NB4 (cell line): ENCODE measurements at regions not wholly inside any gene's neighbourhood (a gene's known extent, or its start where the extent isn't known, plus 50 kb on each side); places are given as distances from the start of the nearest gene placed in this dataset.
"Not testable (repeated sequence)": the region's sequence is repeated elsewhere in the genome, so short reads cannot be mapped to it uniquely, and the experiment has no call there.

Source experiments
- DNase-seq: peaks from one replicate; pipeline ENCODE4 v3.0.0; 2010; ENCODE audit warnings: low read depth
- H3K4me3 ChIP-seq: one replicate; pipeline ENCODE4 v1.5.1; 2011; ENCODE audit warnings: mild to moderate bottlenecking, low read depth, low read length, moderate library complexity
- MAX ChIP-seq: IDR thresholded peaks from 2 replicates; pipeline ENCODE4 v1.6.1; 2011; ENCODE audit warnings: low read depth, low read length
- MYC ChIP-seq: IDR thresholded peaks from 2 replicates; pipeline ENCODE4 v1.6.1; 2011; ENCODE audit warnings: low read depth, low read length
- POLR2A ChIP-seq: IDR thresholded peaks from 2 replicates; pipeline ENCODE4 v1.6.1; 2011; ENCODE audit warnings: mild to moderate bottlenecking; ENCODE audit not compliant: insufficient read length; ENCODE audit errors: extremely low read depth
- TF ChIP-seq, protein P1 (sequence below): IDR thresholded peaks from one replicate; pipeline ENCODE4 v1.5.1; 2012; ENCODE audit warnings: low read depth, low read length

GRCh38 chr3:139111392-139112229 is 66.9 kb upstream of the PRR23C start:
- TF ChIP-seq MYC (0 out of 2 replicates have a peak, but pooled peaks have one; percentile 20), MAX (peak; percentile 55), POLR2A (no peak)
- TF ChIP-seq, protein P1, sequence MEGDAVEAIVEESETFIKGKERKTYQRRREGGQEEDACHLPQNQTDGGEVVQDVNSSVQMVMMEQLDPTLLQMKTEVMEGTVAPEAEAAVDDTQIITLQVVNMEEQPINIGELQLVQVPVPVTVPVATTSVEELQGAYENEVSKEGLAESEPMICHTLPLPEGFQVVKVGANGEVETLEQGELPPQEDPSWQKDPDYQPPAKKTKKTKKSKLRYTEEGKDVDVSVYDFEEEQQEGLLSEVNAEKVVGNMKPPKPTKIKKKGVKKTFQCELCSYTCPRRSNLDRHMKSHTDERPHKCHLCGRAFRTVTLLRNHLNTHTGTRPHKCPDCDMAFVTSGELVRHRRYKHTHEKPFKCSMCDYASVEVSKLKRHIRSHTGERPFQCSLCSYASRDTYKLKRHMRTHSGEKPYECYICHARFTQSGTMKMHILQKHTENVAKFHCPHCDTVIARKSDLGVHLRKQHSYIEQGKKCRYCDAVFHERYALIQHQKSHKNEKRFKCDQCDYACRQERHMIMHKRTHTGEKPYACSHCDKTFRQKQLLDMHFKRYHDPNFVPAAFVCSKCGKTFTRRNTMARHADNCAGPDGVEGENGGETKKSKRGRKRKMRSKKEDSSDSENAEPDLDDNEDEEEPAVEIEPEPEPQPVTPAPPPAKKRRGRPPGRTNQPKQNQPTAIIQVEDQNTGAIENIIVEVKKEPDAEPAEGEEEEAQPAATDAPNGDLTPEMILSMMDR = peak; percentile 90
- peak; percentile 79 for DNase-seq
- no peak overlapping the region for H3K4me3 ChIP-seq

- no peak for TF ChIP-seq MAX
- TF ChIP-seq, protein P1 = no peak
- no peak for TF ChIP-seq POLR2A
- TF ChIP-seq MYC = no peak
- no peak for DNase-seq
- no peak overlapping the region for H3K4me3 ChIP-seq
Observed at GRCh38 chr3:139112230-139112558, 67.5 kb upstream of the PRR23C start.

DNA sequence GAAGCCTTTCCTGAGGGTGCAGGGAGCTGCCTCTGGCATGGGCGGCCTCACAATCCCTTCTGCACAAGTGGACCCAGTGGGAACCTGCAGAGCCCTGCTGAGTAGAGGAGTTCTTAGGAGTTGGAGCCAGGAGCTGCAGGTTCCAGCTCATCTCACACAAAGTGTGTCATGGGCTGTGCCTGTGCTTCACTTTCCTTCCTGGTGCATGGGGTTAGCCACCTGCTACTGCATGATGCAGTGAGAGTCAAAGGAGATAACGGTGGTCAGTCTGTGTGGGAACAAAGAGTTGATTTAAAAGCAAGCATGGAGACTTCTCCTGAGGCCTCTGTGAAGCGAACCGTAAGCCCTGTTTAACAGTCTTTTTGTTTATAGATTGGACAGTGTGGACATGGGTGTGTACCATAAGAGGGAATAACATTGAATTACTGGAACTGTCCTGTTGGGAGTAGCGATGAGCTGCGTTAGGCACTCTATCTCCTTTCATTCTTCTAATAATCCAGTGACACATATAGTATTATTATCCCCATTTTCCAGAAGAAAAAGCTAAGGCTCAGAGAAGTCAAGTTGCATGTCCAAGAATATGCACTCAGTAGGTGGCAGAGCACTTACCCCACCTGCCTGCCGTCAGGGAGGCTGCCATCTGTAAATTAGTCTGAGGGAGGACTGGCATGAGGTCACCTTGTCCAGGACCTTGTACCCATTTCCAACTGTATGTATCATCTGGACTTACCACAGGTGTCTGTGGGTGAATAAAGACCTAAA is 68.7 kb upstream of the PRR23C start:
- H3K4me3 ChIP-seq = no peak overlapping the region
- peak; percentile 62 for DNase-seq
- TF ChIP-seq POLR2A (no peak), MYC (no peak), MAX (no peak)
- TF ChIP-seq, protein P1 = peak; percentile 25

GRCh38 chr3:139113993-139114375 is 69.3 kb upstream of the PRR23C start:
- TF ChIP-seq MAX (no peak), MYC (no peak), POLR2A (no peak)
- TF ChIP-seq, protein P1 = no peak
- no peak overlapping the region for H3K4me3 ChIP-seq
- DNase-seq = no peak

DNA sequence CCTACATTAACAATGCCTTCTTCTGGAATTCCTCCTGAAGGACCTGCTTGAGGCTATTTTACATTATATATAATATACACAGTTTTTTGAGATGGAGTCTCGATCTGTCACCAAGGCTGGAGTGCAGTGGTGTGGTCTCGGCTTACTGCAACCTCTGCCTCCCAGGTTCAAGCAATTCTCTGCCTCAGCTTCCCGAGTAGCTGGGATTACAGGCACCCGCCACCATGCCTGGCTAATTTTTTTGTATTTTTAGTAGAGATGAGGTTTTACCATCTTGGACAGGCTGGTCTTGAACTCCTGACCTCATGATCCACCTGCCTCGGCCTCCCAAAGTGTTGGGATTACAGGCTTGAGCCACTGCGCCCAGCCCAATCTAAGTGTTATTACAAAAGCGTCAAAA is 71.9 kb upstream of the PRR23C start:
- not testable (repeated sequence) for H3K4me3 ChIP-seq, DNase-seq

GRCh38 chr3:139117136-139117675 is 72.5 kb upstream of the PRR23C start:
- no peak overlapping the region for H3K4me3 ChIP-seq
- TF ChIP-seq MYC = no peak
- TF ChIP-seq, protein P1 = no peak
- no peak for TF ChIP-seq MAX
- TF ChIP-seq POLR2A = no peak
- peak; percentile 44 for DNase-seq
